ENCODE measurements at regions not wholly inside any gene's neighbourhood (a gene's known extent, or its start where the extent isn't known, plus 50 kb on each side); places are given as distances from the start of the nearest gene placed in this dataset.

DNA sequence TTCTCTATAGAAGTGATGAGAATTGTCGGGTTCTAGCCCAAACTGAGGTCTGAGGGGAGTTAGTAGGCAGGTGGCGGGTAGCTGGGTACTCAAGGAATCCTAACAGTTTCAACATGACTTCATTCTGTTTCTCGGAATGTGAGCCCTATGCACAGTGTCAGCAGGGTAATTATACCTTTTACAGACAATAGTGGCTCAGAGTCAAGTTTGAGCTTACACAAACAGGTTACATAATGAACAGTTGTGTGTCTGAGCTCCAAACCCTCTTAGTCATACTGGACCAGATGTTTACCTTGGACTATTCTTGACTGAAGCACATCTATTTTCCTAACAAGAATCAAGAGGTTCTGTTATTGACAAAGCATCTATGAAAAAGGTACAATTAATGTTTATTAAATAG, 1066.7 kb upstream of the PCDH20 start:
- H4K20me1 ChIP-seq (replicated peaks; ENCODE audit: control insufficient read depth, extremely low read depth, insufficient read depth, low read length) = no peaks in the 10 kb centered on the region
- no peaks in the 10 kb centered on the region for H3K9me3 ChIP-seq (replicated peaks; ENCODE audit: control insufficient read depth, insufficient read depth, low read length)
- no peaks in the 10 kb centered on the region for H3K4me1 ChIP-seq (ENCODE audit: control insufficient read depth, extremely low read depth, insufficient read depth, low read length)
- TF ChIP-seq, protein P1, sequence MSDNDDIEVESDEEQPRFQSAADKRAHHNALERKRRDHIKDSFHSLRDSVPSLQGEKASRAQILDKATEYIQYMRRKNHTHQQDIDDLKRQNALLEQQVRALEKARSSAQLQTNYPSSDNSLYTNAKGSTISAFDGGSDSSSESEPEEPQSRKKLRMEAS (IDR thresholded peaks at IDR 0.05; ENCODE audit: insufficient read depth, insufficient read length) = no peak
- no peak for TF ChIP-seq POLR2AphosphoS5 (IDR thresholded peaks at IDR 0.05; ENCODE audit: insufficient read depth, low read depth, low read length)
- no peak for TF ChIP-seq FOS (IDR thresholded peaks at IDR 0.05; ENCODE audit: borderline replicate concordance, insufficient read depth, low read length)
- no peak for TF ChIP-seq MYC (IDR thresholded peaks at IDR 0.05; ENCODE audit: low read depth, low read length)
- TF ChIP-seq POLR2A (IDR thresholded peaks at IDR 0.05; ENCODE audit: low read depth, low read length) = no peak
- POLR2A ChIA-PET = no interaction called here
- no peak overlapping the region for H3K27ac ChIP-seq (ENCODE audit: insufficient read depth, low read depth, low read length)
- DNase-seq (ENCODE audit: low read depth, low spot score) (peak; percentile 74), FAIRE-seq (no peak)
- no peak overlapping the region for H3K4me3 ChIP-seq (replicated peaks in 1 of 3; ENCODE audit: insufficient read depth in 1 of 3, low read depth in 1 of 3, low read length in 3 of 3)
- no peak overlapping the region for H2AFZ ChIP-seq (ENCODE audit: low read depth, low read length)
- BruUV-seq (replicated peaks) = no TSS peak
- no peak overlapping the region for H3K9ac ChIP-seq (replicated peaks; ENCODE audit: extremely low read depth, insufficient read depth, low read length)
- H3K4me2 ChIP-seq (ENCODE audit: insufficient read depth, low read length) = no peak overlapping the region
- dilution Hi-C loops (cut with MboI; ENCODE audit: extremely low pct_ligation_motif_present, low sequenced_read_pairs) (no loop called here), intact Hi-C loops (cut with micrococcal nuclease) (no loop called here)
- H3K27me3 ChIP-seq (ENCODE audit: control insufficient read depth in 2 of 2, insufficient read depth in 2 of 2, low read length in 2 of 2) = no peaks in the 10 kb centered on the region
- no peaks in the 10 kb centered on the region for H3K36me3 ChIP-seq (ENCODE audit: control insufficient read depth in 2 of 2, extremely low read depth in 1 of 2, insufficient read depth in 2 of 2, low read length in 2 of 2)
- CTCF ChIA-PET = no interaction called here
- H3K9me1 ChIP-seq (replicated peaks; ENCODE audit: control insufficient read depth, extremely low read depth, insufficient read depth, low read length) = no peaks in the 10 kb centered on the region
- H3K79me2 ChIP-seq (ENCODE audit: control insufficient read depth, insufficient read depth, low read length) = no peaks in the 10 kb centered on the region

DNA sequence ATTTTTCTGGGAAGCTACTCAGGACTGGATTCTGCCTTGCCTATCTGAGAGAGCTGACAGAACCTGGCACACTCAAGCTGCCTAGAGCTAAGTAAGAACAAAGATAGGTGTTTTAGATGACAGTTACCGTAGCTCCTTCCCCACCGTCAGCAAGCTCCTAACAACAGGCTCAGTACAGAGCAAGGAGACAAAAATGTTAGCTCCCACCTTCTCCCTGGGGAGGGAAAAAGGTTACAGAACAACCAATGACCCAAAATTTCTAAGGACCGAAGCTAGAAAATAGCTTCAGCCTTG, 1058.2 kb upstream of the PCDH20 start:
- Histone ChIP-seq H2AFZ (ENCODE audit: low read depth, low read length) (no peak overlapping the region), H3K9me1 (replicated peaks; ENCODE audit: control insufficient read depth, extremely low read depth, insufficient read depth, low read length) (no peaks in the 10 kb centered on the region), H3K9ac (replicated peaks; ENCODE audit: extremely low read depth, insufficient read depth, low read length) (no peak overlapping the region), H3K4me3 (replicated peaks in 1 of 3; ENCODE audit: insufficient read depth in 1 of 3, low read depth in 1 of 3, low read length in 3 of 3) (no peak overlapping the region), H3K4me2 (ENCODE audit: insufficient read depth, low read length) (no peak overlapping the region), H4K20me1 (replicated peaks; ENCODE audit: control insufficient read depth, extremely low read depth, insufficient read depth, low read length) (no peaks in the 10 kb centered on the region), H3K9me3 (replicated peaks; ENCODE audit: control insufficient read depth, insufficient read depth, low read length) (no peaks in the 10 kb centered on the region), H3K4me1 (ENCODE audit: control insufficient read depth, extremely low read depth, insufficient read depth, low read length) (no peaks in the 10 kb centered on the region), H3K27me3 (ENCODE audit: control insufficient read depth in 2 of 2, insufficient read depth in 2 of 2, low read length in 2 of 2) (no peaks in the 10 kb centered on the region), H3K27ac (ENCODE audit: insufficient read depth, low read depth, low read length) (no peak overlapping the region), H3K79me2 (ENCODE audit: control insufficient read depth, insufficient read depth, low read length) (no peaks in the 10 kb centered on the region), H3K36me3 (ENCODE audit: control insufficient read depth in 2 of 2, extremely low read depth in 1 of 2, insufficient read depth in 2 of 2, low read length in 2 of 2) (no peaks in the 10 kb centered on the region)
- FAIRE-seq (no peak), DNase-seq (ENCODE audit: low read depth, low spot score) (no peak)
- TF ChIP-seq POLR2A (IDR thresholded peaks at IDR 0.05; ENCODE audit: low read depth, low read length) = no peak
- no peak for TF ChIP-seq MYC (IDR thresholded peaks at IDR 0.05; ENCODE audit: low read depth, low read length)
- no peak for TF ChIP-seq JUN (IDR thresholded peaks at IDR 0.05; ENCODE audit: borderline replicate concordance, insufficient read depth, insufficient read length, low read depth)
- no peak for TF ChIP-seq GATA2 (IDR thresholded peaks at IDR 0.05; ENCODE audit: insufficient read depth, insufficient read length, low read depth, low read length)
- no peak for TF ChIP-seq EZH2 (IDR thresholded peaks at IDR 0.05; ENCODE audit: borderline replicate concordance, low read depth, low read length, severe bottlenecking)
- no peak for TF ChIP-seq POLR2AphosphoS5 (IDR thresholded peaks at IDR 0.05; ENCODE audit: insufficient read depth, low read depth, low read length)
- TF ChIP-seq FOS (IDR thresholded peaks at IDR 0.05; ENCODE audit: borderline replicate concordance, insufficient read depth, low read length) = no peak
- TF ChIP-seq, protein P1 (IDR thresholded peaks at IDR 0.05; ENCODE audit: insufficient read depth, insufficient read length) = no peak
- TF ChIP-seq, protein P2, sequence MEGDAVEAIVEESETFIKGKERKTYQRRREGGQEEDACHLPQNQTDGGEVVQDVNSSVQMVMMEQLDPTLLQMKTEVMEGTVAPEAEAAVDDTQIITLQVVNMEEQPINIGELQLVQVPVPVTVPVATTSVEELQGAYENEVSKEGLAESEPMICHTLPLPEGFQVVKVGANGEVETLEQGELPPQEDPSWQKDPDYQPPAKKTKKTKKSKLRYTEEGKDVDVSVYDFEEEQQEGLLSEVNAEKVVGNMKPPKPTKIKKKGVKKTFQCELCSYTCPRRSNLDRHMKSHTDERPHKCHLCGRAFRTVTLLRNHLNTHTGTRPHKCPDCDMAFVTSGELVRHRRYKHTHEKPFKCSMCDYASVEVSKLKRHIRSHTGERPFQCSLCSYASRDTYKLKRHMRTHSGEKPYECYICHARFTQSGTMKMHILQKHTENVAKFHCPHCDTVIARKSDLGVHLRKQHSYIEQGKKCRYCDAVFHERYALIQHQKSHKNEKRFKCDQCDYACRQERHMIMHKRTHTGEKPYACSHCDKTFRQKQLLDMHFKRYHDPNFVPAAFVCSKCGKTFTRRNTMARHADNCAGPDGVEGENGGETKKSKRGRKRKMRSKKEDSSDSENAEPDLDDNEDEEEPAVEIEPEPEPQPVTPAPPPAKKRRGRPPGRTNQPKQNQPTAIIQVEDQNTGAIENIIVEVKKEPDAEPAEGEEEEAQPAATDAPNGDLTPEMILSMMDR (IDR thresholded peaks at IDR 0.05; ENCODE audit: extremely low read depth in 1 of 2, insufficient read depth in 1 of 2, low read depth in 1 of 2, low read length in 2 of 2) = no peak
- intact Hi-C loops (cut with micrococcal nuclease) = no loop called here
- ChIA-PET CTCF (no interaction called here), POLR2A (no interaction called here)
- dilution Hi-C loops (cut with MboI; ENCODE audit: extremely low pct_ligation_motif_present, low sequenced_read_pairs) = no loop called here
- no TSS peak for BruUV-seq (replicated peaks)

All from endothelial cell of umbilical vein (primary cell).